DND-41 (cell line): ENCODE measurements at regions not wholly inside any gene's neighbourhood (a gene's known extent, or its start where the extent isn't known, plus 50 kb on each side); places are given as distances from the start of the nearest gene placed in this dataset.

Experiments used
- CTCF ChIP-seq: IDR thresholded peaks from 2 replicates; pipeline ENCODE4 v1.5.1; 2012; ENCODE audit warnings: borderline replicate concordance, low read length, moderate library complexity, mild to moderate bottlenecking; ENCODE audit not compliant: poor library complexity, severe bottlenecking; ENCODE audit errors: extremely low read depth
- EZH2 ChIP-seq: IDR thresholded peaks from 3 replicates; pipeline ENCODE4 v1.6.1; 2012; ENCODE audit warnings: borderline replicate concordance, low read depth, mild to moderate bottlenecking, moderate library complexity, low read length, inconsistent platforms; ENCODE audit not compliant: severe bottlenecking

DNA sequence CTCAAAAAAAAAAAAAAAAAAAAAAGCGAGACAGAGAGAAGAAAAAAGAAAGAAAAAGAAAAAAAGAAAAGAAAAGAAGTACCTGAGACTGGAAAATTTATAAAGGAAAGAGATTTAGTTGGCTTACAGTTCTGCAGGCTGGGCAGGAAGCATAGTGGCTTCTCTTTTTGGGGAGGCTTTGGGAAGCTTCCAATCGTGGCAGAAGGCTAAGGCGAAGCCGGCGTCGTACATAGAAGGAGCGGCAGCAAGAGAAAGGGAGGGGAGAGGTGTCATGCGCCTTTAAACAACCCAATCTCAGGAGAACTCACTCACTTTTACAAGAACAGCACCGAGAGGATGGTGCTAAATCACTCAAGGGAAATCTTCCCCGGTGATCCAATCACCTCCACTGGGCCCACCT, 272.1 kb upstream of the FOXK1 start:
- TF ChIP-seq EZH2 (no peak), CTCF (no peak)
